IPS-18c (cell line): ENCODE measurements at regions not wholly inside any gene's neighbourhood (a gene's known extent, or its start where the extent isn't known, plus 50 kb on each side); places are given as distances from the start of the nearest gene placed in this dataset.
"Not testable (repeated sequence)": the region's sequence is repeated elsewhere in the genome, so short reads cannot be mapped to it uniquely, and the experiment has no call there.

Experiments used
- H3K4me3 ChIP-seq: 2 replicates; pipeline ENCODE4 v1.7.0; 2013; ENCODE audit warnings: low read depth, mild to moderate bottlenecking, low read length, moderate library complexity; ENCODE audit not compliant: insufficient read depth
- H3K9me3 ChIP-seq: one replicate; pipeline ENCODE4 v1.6.1; 2013; ENCODE audit warnings: mild to moderate bottlenecking, low read length, moderate library complexity; ENCODE audit not compliant: control insufficient read depth, insufficient read depth

- Histone ChIP-seq H3K4me3 (no peak overlapping the region), H3K9me3 (no peaks in the 10 kb centered on the region)
These were observed 634.6 kb downstream of the LRRC70 start for GRCh38 chr5:63213256-63213655.

GRCh38 chr5:63211448-63212132 is 633.0 kb downstream of the LRRC70 start:
- H3K9me3 ChIP-seq: no peaks in the 10 kb centered on the region
- no peak overlapping the region for H3K4me3 ChIP-seq

- H3K9me3 ChIP-seq: no peaks in the 10 kb centered on the region
These were observed 627.4 kb downstream of the LRRC70 start for GRCh38 chr5:63205976-63206375.

DNA sequence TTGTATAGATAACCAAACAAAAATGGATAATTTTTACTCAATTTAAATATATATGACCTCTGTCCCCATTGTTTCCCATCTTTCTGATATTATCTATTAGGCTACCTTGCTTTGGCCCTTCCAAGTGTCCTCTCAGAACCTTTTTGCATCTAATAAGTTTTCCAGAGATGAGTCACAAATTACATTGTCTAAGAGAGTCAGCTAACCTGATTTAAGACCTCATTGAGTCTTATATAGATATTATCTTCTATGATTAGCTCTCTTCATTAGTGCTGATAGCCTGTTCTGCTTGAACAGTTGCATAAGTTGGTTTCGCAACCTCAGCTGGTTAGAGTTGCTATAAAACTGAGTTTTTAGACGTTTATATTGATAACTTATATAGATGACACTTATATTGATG is 623.1 kb downstream of the LRRC70 start:
- H3K4me3 ChIP-seq: no peak overlapping the region

More at GRCh38 chr5:63205976-63206375, 627.4 kb downstream of the LRRC70 start:
- no peak overlapping the region for H3K4me3 ChIP-seq

DNA sequence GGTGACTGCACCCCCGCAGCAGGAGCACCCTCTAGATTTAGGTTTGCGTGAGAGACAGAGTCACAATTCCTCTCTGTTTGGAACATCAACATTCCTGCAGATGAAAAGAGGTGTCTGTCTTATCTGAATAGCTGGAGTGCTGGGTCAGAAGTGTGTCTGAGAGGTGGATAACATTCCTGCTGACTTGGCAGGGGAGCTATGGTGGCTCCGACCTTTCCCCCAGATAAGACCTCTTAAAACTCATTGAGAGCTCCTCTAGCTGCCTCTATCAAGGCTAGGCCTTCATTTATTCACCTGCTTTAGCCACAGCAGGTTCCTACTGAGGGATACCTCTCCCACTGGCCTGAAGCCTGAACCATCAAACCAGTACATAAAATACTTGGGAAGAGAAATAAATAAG is 615.5 kb downstream of the LRRC70 start:
- H3K4me3 ChIP-seq: no peak overlapping the region

More for the DNA sequence above, 623.1 kb downstream of the LRRC70 start:
- no peaks in the 10 kb centered on the region for H3K9me3 ChIP-seq

GRCh38 chr5:63180190-63180589 is 601.6 kb downstream of the LRRC70 start:
- H3K4me3 ChIP-seq, H3K9me3 ChIP-seq: not testable (repeated sequence)

More for the DNA sequence above, 615.5 kb downstream of the LRRC70 start:
- H3K9me3 ChIP-seq: no peaks in the 10 kb centered on the region

- Histone ChIP-seq H3K9me3 (no peaks in the 10 kb centered on the region), H3K4me3 (no peak overlapping the region)
These were observed 597.2 kb downstream of the LRRC70 start for GRCh38 chr5:63175850-63176249.

DNA sequence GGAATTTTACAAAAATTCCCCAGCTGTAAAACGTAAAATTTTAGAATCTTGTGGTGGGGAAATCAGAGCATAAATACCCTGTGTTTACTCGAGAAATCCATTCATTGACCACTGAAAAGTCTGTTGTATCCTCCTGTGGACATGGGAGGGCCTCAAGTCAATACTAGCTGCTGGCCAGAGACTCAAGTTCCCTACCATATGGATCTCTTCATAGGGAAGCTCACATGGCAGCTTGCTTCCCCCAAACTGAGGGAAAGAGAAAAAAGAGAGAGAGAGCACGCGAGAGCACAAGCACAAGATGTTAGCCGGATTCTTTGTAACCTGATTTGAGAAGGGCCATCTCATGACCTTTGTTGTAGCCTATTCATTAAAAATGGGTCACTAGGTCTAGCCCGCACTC is 591.9 kb downstream of the LRRC70 start:
- H3K9me3 ChIP-seq: no peaks in the 10 kb centered on the region
- H3K4me3 ChIP-seq: no peak overlapping the region

- H3K9me3 ChIP-seq: no peaks in the 10 kb centered on the region
These were observed 586.4 kb downstream of the LRRC70 start for GRCh38 chr5:63164838-63165535.

DNA sequence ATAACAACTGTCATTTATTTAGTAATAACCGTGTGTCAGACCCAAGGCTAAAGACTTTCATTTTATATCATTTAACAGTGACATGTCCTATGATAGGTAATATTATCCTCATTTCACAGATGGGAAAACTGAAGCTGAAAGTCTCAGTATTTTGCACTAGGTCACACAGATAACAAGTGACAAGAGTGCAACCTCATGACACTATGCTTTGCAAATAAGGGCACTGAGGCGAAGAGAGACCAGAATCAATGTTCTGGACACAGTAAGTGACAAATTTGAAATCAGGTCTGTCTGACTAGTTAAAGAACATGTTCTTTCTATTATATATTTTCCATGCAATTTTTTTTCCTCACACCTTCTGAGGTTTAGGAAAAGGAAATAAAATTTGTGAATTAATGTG is 585.7 kb downstream of the LRRC70 start:
- H3K4me3 ChIP-seq: no peak overlapping the region
- H3K9me3 ChIP-seq: no peaks in the 10 kb centered on the region

More at GRCh38 chr5:63164838-63165535, 586.4 kb downstream of the LRRC70 start:
- no peak overlapping the region for H3K4me3 ChIP-seq

DNA sequence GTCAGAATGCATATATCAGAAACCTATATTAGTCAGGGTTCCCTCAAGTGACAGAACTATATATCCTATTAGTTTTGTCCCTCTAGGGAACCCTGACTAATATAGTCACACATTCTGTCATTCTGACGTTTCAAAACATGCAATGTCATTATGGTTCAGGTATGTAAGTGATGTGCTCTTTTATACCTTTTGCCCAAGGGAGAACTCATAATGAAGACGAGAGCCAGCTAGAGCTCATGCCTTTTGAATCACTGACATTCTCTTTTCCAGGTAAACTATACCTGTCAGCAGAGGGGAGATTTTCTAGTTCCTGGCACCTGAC is 576.7 kb downstream of the LRRC70 start:
- no peaks in the 10 kb centered on the region for H3K9me3 ChIP-seq
- no peak overlapping the region for H3K4me3 ChIP-seq

DNA sequence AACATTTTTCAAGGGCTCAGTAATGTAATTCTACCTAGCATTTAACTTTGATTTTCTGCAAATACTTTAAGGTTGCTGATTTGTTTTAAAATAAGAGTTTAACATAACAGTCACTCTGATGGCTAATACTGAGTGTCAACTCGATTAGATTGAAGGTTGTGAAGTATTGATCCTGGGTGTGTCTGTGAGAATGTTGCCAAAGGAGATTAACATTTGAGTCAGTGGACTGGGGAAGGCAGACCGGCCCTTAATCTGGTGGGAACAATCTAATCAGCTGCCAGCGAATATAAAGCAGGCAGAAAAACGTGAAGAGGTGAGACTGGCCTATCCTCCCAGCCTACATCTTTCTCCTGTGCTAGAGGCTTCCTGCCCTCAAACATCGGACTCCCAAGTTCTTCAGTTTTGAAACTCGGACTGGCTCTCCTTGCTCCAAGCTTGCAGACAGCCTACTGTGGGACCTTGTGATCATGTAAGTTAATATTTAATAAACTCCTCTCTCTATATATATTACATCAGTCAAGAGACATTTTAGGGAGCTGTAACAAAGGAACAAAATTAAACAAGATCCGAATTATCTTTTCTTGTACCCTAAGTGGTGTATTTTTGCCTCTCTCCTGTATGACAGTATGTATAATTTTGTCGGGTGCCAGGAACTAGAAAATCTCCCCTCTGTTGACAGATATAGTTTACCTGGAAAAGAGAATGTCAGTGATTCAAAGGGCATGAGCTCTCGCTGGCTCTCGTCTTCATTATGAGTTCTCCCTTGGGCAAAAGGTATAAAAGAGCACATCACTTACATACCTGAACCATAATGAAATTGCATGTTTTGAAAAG is 576.1 kb downstream of the LRRC70 start:
- H3K9me3 ChIP-seq: no peaks in the 10 kb centered on the region
- H3K4me3 ChIP-seq: no peak overlapping the region

- H3K9me3 ChIP-seq: no peaks in the 10 kb centered on the region
- H3K4me3 ChIP-seq: no peak overlapping the region
These were observed 574.3 kb downstream of the LRRC70 start for GRCh38 chr5:63152871-63153270.

- Histone ChIP-seq H3K9me3 (no peaks in the 10 kb centered on the region), H3K4me3 (no peak overlapping the region)
These were observed 566.5 kb downstream of the LRRC70 start for GRCh38 chr5:63145167-63145566.

DNA sequence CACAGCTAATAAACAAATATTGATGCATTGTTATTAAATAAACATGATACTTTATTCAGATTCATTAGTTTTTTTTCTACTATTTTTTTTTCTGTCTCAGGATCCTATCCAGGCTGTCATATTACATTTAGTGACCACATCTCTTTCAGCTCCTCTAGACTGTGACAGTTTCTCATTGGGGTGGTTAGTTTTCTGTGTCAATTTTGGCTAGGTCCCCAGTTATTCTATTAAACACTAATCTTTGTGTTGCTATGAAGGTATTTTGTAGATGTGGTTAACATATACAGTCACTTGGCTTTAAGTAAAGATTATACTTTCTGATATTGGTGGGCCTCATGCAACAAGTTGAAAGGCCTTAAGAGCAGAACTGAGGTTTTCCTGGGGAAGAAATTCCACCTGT is 563.0 kb downstream of the LRRC70 start:
- Histone ChIP-seq H3K9me3 (no peaks in the 10 kb centered on the region), H3K4me3 (no peak overlapping the region)

- Histone ChIP-seq H3K9me3 (no peaks in the 10 kb centered on the region), H3K4me3 (no peak overlapping the region)
These were observed 556.7 kb downstream of the LRRC70 start for GRCh38 chr5:63135291-63135690.

GRCh38 chr5:63131626-63132285 is 553.1 kb downstream of the LRRC70 start:
- Histone ChIP-seq H3K4me3 (no peak overlapping the region), H3K9me3 (no peaks in the 10 kb centered on the region)
